ENCODE measurements at regions not wholly inside any gene's neighbourhood (a gene's known extent, or its start where the extent isn't known, plus 50 kb on each side); places are given as distances from the start of the nearest gene placed in this dataset.

DNA sequence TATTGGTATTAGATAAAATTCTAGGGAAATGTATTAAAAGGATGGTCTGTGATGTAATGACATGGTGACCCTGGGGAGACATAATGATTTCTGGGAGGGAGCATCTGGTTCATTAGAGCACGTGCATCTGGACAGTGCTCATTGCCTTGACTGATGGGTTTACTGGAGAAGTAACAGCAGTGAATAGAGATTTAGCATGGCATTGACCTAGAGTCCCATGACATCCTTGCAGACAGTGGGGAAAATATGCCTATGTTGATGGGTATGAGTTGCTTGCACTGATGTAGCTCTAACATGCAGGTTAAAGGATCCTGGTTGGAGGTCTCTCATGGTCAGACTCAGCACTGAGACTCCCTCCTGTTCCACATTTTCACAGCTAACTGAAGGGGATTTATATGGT, 164.1 kb upstream of the OLIG3 start:
- peaks cover 3 to 33% (median 29%) of the 10 kb centered on the region in 4 donors for H3K9me3 ChIP-seq
- WGBS, 5 donors: 62 to 92% (median 85%) methylated on average over 1 of the region's 1 CpG
- H3K27me3 ChIP-seq: no peaks in the 10 kb centered on the region
- H3K36me3 ChIP-seq: no peaks in the 10 kb centered on the region
- H3K4me3 ChIP-seq: no peak overlapping the region
- DNase-seq: no peak
- H3K27ac ChIP-seq: peak overlapping the region in 1 of 5 donors; percentile 29
- intact Hi-C loops (cut with DNase I; ENCODE audit: low total_unique reads): no loop called here
- TF ChIP-seq, protein P1, sequence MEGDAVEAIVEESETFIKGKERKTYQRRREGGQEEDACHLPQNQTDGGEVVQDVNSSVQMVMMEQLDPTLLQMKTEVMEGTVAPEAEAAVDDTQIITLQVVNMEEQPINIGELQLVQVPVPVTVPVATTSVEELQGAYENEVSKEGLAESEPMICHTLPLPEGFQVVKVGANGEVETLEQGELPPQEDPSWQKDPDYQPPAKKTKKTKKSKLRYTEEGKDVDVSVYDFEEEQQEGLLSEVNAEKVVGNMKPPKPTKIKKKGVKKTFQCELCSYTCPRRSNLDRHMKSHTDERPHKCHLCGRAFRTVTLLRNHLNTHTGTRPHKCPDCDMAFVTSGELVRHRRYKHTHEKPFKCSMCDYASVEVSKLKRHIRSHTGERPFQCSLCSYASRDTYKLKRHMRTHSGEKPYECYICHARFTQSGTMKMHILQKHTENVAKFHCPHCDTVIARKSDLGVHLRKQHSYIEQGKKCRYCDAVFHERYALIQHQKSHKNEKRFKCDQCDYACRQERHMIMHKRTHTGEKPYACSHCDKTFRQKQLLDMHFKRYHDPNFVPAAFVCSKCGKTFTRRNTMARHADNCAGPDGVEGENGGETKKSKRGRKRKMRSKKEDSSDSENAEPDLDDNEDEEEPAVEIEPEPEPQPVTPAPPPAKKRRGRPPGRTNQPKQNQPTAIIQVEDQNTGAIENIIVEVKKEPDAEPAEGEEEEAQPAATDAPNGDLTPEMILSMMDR (IDR thresholded peaks at IDR 0.05): no peak
- TF ChIP-seq POLR2AphosphoS5 (IDR thresholded peaks at IDR 0.05) (no peak), POLR2A (IDR thresholded peaks at IDR 0.05) (no peak), EP300 (IDR thresholded peaks at IDR 0.05) (no peak)
- H3K4me1 ChIP-seq: peaks cover 3 to 26% (median 12%) of the 10 kb centered on the region in 4 donors

DNA sequence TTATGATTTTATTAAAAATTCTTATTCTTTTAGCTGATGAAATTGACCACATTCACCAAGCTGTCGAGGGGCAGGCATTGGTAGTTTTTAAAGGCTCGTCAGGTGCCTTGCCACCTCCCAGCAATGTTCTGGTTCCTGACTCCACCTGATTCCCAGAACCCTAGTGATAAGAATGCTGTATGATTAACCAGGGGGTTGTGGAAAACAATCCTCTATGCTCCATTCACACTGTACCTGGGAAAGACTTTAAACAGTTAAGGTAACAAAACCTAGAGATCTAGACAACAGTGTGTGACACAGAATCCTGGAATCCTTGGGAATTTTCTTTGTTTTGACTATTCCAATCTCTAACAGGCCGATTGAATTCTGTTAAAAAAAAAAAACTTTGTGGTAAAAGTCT, 165.7 kb upstream of the OLIG3 start:
- peak; percentile 32 to 44 for DNase-seq
- no peak for TF ChIP-seq EP300 (IDR thresholded peaks at IDR 0.05)
- TF ChIP-seq POLR2AphosphoS5 (IDR thresholded peaks at IDR 0.05): peak in 2 of 3 donors; percentile 13 to 39
- no peak overlapping the region for H3K4me3 ChIP-seq
- H3K36me3 ChIP-seq: no peaks in the 10 kb centered on the region
- peaks cover 3 to 26% (median 12%) of the 10 kb centered on the region in 4 donors for H3K4me1 ChIP-seq
- WGBS, 5 donors: 31 to 48% (median 45%) methylated on average over 3 of the region's 3 CpGs
- intact Hi-C loops (cut with DNase I; ENCODE audit: low total_unique reads): no loop called here
- H3K9me3 ChIP-seq: peaks cover 0 to 17% (median 15%) of the 10 kb centered on the region in 4 donors
- no peaks in the 10 kb centered on the region for H3K27me3 ChIP-seq
- peak overlapping the region in 4 of 5 donors; percentile 40 to 61 (median 51) for H3K27ac ChIP-seq

- intact Hi-C loops (cut with DNase I; ENCODE audit: low total_unique reads): no loop called here
- WGBS, 5 donors: 39 to 86% (median 50%) methylated on average over 1 of the region's 1 CpG
- Histone ChIP-seq H3K9me3 (peaks cover 0 to 13% (median 10%) of the 10 kb centered on the region in 4 donors), H3K36me3 (no peaks in the 10 kb centered on the region), H3K4me1 (peaks cover 3 to 26% (median 12%) of the 10 kb centered on the region in 4 donors), H3K27ac (peak overlapping the region in 4 of 5 donors; percentile 30 to 61 (median 51)), H3K4me3 (no peak overlapping the region), H3K27me3 (no peaks in the 10 kb centered on the region)
- DNase-seq: peak in 1 of 2 donors; percentile 20
- TF ChIP-seq EP300 (IDR thresholded peaks at IDR 0.05) (no peak), POLR2A (IDR thresholded peaks at IDR 0.05) (no peak), POLR2AphosphoS5 (IDR thresholded peaks at IDR 0.05) (no peak)
- TF ChIP-seq, protein P1 (IDR thresholded peaks at IDR 0.05): no peak
These were observed 166.1 kb upstream of the OLIG3 start for GRCh38 chr6:137660296-137660731.

GRCh38 chr6:137661601-137662000, 167.4 kb upstream of the OLIG3 start:
- DNase-seq: peak in 1 of 2 donors; percentile 23
- peak overlapping the region in 1 of 5 donors; percentile 61 for H3K27ac ChIP-seq

DNA sequence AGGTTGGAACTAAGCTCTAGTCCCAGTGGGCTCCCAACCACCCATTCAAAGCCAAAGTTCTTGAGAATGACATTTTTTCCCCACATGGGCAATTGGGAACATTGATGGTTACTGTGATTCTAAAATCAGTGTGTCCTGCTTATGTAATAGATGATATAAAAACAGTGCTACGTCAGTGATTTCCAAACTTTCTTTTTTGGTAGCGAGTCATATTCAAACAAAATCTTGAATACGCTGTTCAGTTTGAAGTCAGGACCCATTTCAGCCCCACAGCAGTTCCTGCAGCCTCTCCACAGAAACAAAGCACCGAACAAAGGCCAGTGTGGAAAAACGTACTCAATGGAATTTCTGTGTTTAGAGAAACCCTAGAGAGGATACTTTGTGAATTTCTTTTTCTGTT, 170.0 kb upstream of the OLIG3 start:
- intact Hi-C loops (cut with DNase I; ENCODE audit: low total_unique reads): no loop called here
- H3K9me3 ChIP-seq: no peaks in the 10 kb centered on the region
- peaks cover 1 to 19% (median 10%) of the 10 kb centered on the region in 4 donors for H3K4me1 ChIP-seq
- no peaks in the 10 kb centered on the region for H3K27me3 ChIP-seq
- 68 to 76% (median 76%) methylated on average over 5 of the region's 5 CpGs for WGBS, 5 donors
- no peak overlapping the region for H3K4me3 ChIP-seq
- no peak overlapping the region for H3K27ac ChIP-seq
- TF ChIP-seq EP300 (IDR thresholded peaks at IDR 0.05) (no peak), POLR2A (IDR thresholded peaks at IDR 0.05) (no peak), POLR2AphosphoS5 (IDR thresholded peaks at IDR 0.05) (no peak)
- TF ChIP-seq, protein P1 (IDR thresholded peaks at IDR 0.05): no peak
- DNase-seq: no peak
- H3K36me3 ChIP-seq: no peaks in the 10 kb centered on the region

More at GRCh38 chr6:137661601-137662000, 167.4 kb upstream of the OLIG3 start:
- intact Hi-C loops (cut with DNase I; ENCODE audit: low total_unique reads): no loop called here
- 72 to 91% (median 87%) methylated on average over 5 of the region's 5 CpGs for WGBS, 5 donors
- Histone ChIP-seq H3K4me1 (peaks cover 3 to 26% (median 12%) of the 10 kb centered on the region in 4 donors), H3K4me3 (no peak overlapping the region), H3K36me3 (no peaks in the 10 kb centered on the region), H3K9me3 (peaks cover 0 to under 1% (median 0%) of the 10 kb centered on the region in 4 donors), H3K27me3 (no peaks in the 10 kb centered on the region)
- TF ChIP-seq, protein P1 (IDR thresholded peaks at IDR 0.05): peak in 3 of 7 experiments; percentile 16 to 29 (median 19)
- TF ChIP-seq EP300 (IDR thresholded peaks at IDR 0.05): no peak
